ENCODE measurements at regions not wholly inside any gene's neighbourhood (a gene's known extent, or its start where the extent isn't known, plus 50 kb on each side); places are given as distances from the start of the nearest gene placed in this dataset.

- no peak overlapping the region for H2AFZ ChIP-seq (ENCODE audit: low read depth, low read length)
- no peaks in the 10 kb centered on the region for H3K9me3 ChIP-seq (ENCODE audit: insufficient read depth, low read length)
- no peaks in the 10 kb centered on the region for H3K79me2 ChIP-seq (ENCODE audit: low read length)
- no peak for TF ChIP-seq EZH2phosphoT487 (IDR thresholded peaks at IDR 0.05; ENCODE audit: low read depth)
- TF ChIP-seq, protein P1, sequence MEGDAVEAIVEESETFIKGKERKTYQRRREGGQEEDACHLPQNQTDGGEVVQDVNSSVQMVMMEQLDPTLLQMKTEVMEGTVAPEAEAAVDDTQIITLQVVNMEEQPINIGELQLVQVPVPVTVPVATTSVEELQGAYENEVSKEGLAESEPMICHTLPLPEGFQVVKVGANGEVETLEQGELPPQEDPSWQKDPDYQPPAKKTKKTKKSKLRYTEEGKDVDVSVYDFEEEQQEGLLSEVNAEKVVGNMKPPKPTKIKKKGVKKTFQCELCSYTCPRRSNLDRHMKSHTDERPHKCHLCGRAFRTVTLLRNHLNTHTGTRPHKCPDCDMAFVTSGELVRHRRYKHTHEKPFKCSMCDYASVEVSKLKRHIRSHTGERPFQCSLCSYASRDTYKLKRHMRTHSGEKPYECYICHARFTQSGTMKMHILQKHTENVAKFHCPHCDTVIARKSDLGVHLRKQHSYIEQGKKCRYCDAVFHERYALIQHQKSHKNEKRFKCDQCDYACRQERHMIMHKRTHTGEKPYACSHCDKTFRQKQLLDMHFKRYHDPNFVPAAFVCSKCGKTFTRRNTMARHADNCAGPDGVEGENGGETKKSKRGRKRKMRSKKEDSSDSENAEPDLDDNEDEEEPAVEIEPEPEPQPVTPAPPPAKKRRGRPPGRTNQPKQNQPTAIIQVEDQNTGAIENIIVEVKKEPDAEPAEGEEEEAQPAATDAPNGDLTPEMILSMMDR (IDR thresholded peaks at IDR 0.05; ENCODE audit: low read depth, low read length): no peak
- no peak overlapping the region for H3K27ac ChIP-seq (ENCODE audit: low read length)
- H3K4me2 ChIP-seq (ENCODE audit: low read length): no peak overlapping the region
- no peak overlapping the region for H3K4me3 ChIP-seq (ENCODE audit: low read length)
- no peaks in the 10 kb centered on the region for H3K36me3 ChIP-seq (replicated peaks; ENCODE audit: low read depth, low read length)
- no peak overlapping the region for H3K9ac ChIP-seq (ENCODE audit: low read length)
- H4K20me1 ChIP-seq (ENCODE audit: insufficient read depth, low read length): no peaks in the 10 kb centered on the region
- H3K27me3 ChIP-seq (ENCODE audit: low read depth, low read length): no peaks in the 10 kb centered on the region
- H3K4me1 ChIP-seq (ENCODE audit: low read length): no peaks in the 10 kb centered on the region
These were observed 645.1 kb downstream of the SLC16A7 start for GRCh38 chr12:60240891-60241290.

DNA sequence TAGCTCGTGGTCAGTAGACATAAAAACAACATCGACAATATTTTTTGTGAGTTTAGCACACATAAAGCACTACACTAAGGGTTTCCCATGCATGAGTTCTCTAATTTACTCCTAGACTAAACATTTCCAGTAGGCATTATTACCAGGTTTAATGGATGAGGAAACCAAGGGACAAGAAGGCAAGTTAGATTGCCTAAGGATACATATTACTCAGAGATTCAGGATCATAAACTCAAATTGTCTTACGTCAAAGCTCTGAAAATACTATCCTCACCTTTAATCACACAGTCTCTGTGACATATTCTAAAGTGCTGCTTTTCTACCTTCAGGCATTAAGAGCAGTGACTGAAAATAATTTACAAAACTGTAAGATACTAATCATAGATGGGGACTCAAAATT, 655.3 kb downstream of the SLC16A7 start:
- H3K27ac ChIP-seq (ENCODE audit: low read length): no peak overlapping the region
- H3K4me2 ChIP-seq (ENCODE audit: low read length): no peak overlapping the region
- TF ChIP-seq, protein P1 (IDR thresholded peaks at IDR 0.05; ENCODE audit: low read depth, low read length): no peak
- TF ChIP-seq EZH2phosphoT487 (IDR thresholded peaks at IDR 0.05; ENCODE audit: low read depth): no peak
- no peaks in the 10 kb centered on the region for H4K20me1 ChIP-seq (ENCODE audit: insufficient read depth, low read length)
- no peaks in the 10 kb centered on the region for H3K4me1 ChIP-seq (ENCODE audit: low read length)
- no peak overlapping the region for H2AFZ ChIP-seq (ENCODE audit: low read depth, low read length)
- no peaks in the 10 kb centered on the region for H3K27me3 ChIP-seq (ENCODE audit: low read depth, low read length)
- H3K9ac ChIP-seq (ENCODE audit: low read length): no peak overlapping the region
- no peak overlapping the region for H3K4me3 ChIP-seq (ENCODE audit: low read length)
- H3K36me3 ChIP-seq (replicated peaks; ENCODE audit: low read depth, low read length): no peaks in the 10 kb centered on the region
- no peaks in the 10 kb centered on the region for H3K79me2 ChIP-seq (ENCODE audit: low read length)
- H3K9me3 ChIP-seq (ENCODE audit: insufficient read depth, low read length): no peaks in the 10 kb centered on the region

- H3K79me2 ChIP-seq (ENCODE audit: low read length): no peaks in the 10 kb centered on the region
- TF ChIP-seq, protein P1 (IDR thresholded peaks at IDR 0.05; ENCODE audit: low read depth, low read length): no peak
- TF ChIP-seq EZH2phosphoT487 (IDR thresholded peaks at IDR 0.05; ENCODE audit: low read depth): no peak
- no peaks in the 10 kb centered on the region for H3K36me3 ChIP-seq (replicated peaks; ENCODE audit: low read depth, low read length)
- no peak overlapping the region for H3K27ac ChIP-seq (ENCODE audit: low read length)
- H3K4me2 ChIP-seq (ENCODE audit: low read length): no peak overlapping the region
- no peaks in the 10 kb centered on the region for H3K27me3 ChIP-seq (ENCODE audit: low read depth, low read length)
- no peak overlapping the region for H2AFZ ChIP-seq (ENCODE audit: low read depth, low read length)
- H3K9ac ChIP-seq (ENCODE audit: low read length): no peak overlapping the region
- H3K4me3 ChIP-seq (ENCODE audit: low read length): no peak overlapping the region
- no peaks in the 10 kb centered on the region for H4K20me1 ChIP-seq (ENCODE audit: insufficient read depth, low read length)
- no peaks in the 10 kb centered on the region for H3K9me3 ChIP-seq (ENCODE audit: insufficient read depth, low read length)
- H3K4me1 ChIP-seq (ENCODE audit: low read length): no peaks in the 10 kb centered on the region
These were observed 656.7 kb downstream of the SLC16A7 start for GRCh38 chr12:60252359-60253096.

GRCh38 chr12:60255044-60255443, 659.2 kb downstream of the SLC16A7 start:
- Histone ChIP-seq H3K27ac (ENCODE audit: low read length) (no peak overlapping the region), H2AFZ (ENCODE audit: low read depth, low read length) (no peak overlapping the region), H4K20me1 (ENCODE audit: insufficient read depth, low read length) (no peaks in the 10 kb centered on the region), H3K4me1 (ENCODE audit: low read length) (peaks cover 6% of the 10 kb centered on the region; the same call in 1 of the 2 replicates), H3K36me3 (replicated peaks; ENCODE audit: low read depth, low read length) (no peaks in the 10 kb centered on the region), H3K27me3 (ENCODE audit: low read depth, low read length) (no peaks in the 10 kb centered on the region), H3K4me2 (ENCODE audit: low read length) (no peak overlapping the region), H3K9me3 (ENCODE audit: insufficient read depth, low read length) (no peaks in the 10 kb centered on the region), H3K79me2 (ENCODE audit: low read length) (no peaks in the 10 kb centered on the region), H3K4me3 (ENCODE audit: low read length) (no peak overlapping the region), H3K9ac (ENCODE audit: low read length) (no peak overlapping the region)
- TF ChIP-seq, protein P1 (IDR thresholded peaks at IDR 0.05; ENCODE audit: low read depth, low read length): no peak
- TF ChIP-seq EZH2phosphoT487 (IDR thresholded peaks at IDR 0.05; ENCODE audit: low read depth): no peak

All from OCI-LY3 (cell line).